ENCODE measurements at regions not wholly inside any gene's neighbourhood (a gene's known extent, or its start where the extent isn't known, plus 50 kb on each side); places are given as distances from the start of the nearest gene placed in this dataset.

DNA sequence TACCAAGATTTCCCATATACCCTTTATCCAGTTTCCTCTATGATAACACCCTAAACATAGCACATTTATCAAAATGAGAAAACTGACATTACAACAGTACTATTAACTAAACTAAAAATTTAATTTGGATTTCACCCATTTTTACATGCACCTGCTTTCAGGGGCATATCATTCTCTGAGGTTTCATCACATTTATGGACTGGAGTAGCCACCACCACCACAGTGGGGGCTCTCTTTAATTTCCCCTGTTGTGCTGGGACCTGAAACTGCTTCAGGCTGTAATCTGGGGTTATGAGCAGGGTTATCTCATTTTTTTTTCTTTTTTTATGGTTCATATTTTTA lies 637.9 kb upstream of the DPP6 start:
- no peak overlapping the region for H3K27ac Mint-ChIP-seq
- POLR2A ChIA-PET, result no interaction called here
- DNase-seq (no peak), ATAC-seq (no peak)
- peaks cover 26% of the 10 kb centered on the region for H3K9me3 Mint-ChIP-seq (ENCODE audit: low read depth)
- no peak overlapping the region for H3K4me3 Mint-ChIP-seq
- intact Hi-C loops (cut with DNase I, micrococcal nuclease), result no loop called here
- no peaks in the 10 kb centered on the region for H3K4me1 Mint-ChIP-seq
- CTCF ChIA-PET, result no interaction called here
- H3K27me3 Mint-ChIP-seq, result no peaks in the 10 kb centered on the region
- H3K36me3 Mint-ChIP-seq (ENCODE audit: low read depth), result no peaks in the 10 kb centered on the region

- intact Hi-C loops (cut with DNase I, micrococcal nuclease), result no loop called here
- CTCF ChIA-PET, result interaction anchor here (0.7 kb wide), 1 partner anchor 1089 kb away, joined by 3 read pairs; no protein-coding TSS in a partner anchor
- no peaks in the 10 kb centered on the region for H3K4me1 Mint-ChIP-seq
- no peaks in the 10 kb centered on the region for H3K36me3 Mint-ChIP-seq (ENCODE audit: low read depth)
- peaks cover 26% of the 10 kb centered on the region for H3K9me3 Mint-ChIP-seq (ENCODE audit: low read depth)
- ATAC-seq (no peak), DNase-seq (no peak)
- H3K27me3 Mint-ChIP-seq, result no peaks in the 10 kb centered on the region
- H3K4me3 Mint-ChIP-seq, result no peak overlapping the region
- no peak overlapping the region for H3K27ac Mint-ChIP-seq
- POLR2A ChIA-PET, result no interaction called here
These were observed 636.6 kb upstream of the DPP6 start for GRCh38 chr7:153415632-153416031.

DNA sequence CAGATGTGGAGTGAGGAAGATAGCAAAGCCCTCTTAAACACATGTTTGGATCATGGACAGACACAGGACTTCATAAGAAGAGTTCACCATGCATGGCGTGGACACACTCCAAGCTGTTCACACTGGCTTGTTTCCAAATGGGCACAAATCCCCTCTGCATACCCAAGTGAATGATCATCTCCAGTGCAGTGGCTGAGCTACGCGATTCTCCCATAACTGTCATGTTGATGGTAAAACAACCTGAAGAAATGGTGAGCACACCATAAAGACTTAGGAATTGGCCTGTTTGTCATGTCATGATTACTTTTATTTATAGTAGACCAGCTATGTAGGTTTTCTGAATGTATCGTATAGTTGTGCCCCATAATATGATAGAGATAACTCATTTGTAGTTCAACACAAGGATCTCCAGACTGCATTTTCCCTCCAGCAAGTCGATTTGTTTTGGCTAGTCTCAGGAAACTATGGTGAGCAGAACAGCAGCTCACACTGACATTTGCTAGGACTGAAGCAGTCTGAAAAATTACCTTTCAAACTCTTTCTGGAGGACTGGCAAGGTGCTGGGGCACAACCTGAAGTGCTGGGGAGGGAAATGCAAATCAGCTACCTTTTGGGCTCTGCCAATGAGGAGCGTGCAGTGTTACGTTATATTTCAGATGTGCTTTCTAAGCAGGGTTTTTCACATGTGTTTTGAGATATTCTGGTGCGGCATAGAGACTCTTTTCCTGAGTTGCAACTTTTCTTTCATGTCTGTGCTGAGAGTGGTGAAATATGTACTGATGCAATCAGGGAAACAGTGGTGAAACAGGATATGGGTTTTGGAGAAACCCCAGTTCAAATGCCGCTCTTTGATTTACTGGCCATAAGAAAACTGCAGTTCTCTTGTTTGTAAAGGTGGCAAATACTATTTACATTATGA lies 629.6 kb upstream of the DPP6 start:
- CTCF ChIA-PET, result no interaction called here
- DNase-seq, result no peak
- no peaks in the 10 kb centered on the region for H3K36me3 Mint-ChIP-seq (ENCODE audit: low read depth)
- H3K27me3 Mint-ChIP-seq, result no peaks in the 10 kb centered on the region
- no peak for ATAC-seq
- no peak overlapping the region for H3K27ac Mint-ChIP-seq
- H3K4me1 Mint-ChIP-seq, result no peaks in the 10 kb centered on the region
- intact Hi-C loops (cut with DNase I, micrococcal nuclease), result no loop called here
- POLR2A ChIA-PET, result no interaction called here
- no peak overlapping the region for H3K4me3 Mint-ChIP-seq
- peaks cover 3% of the 10 kb centered on the region for H3K9me3 Mint-ChIP-seq (ENCODE audit: low read depth)

DNA sequence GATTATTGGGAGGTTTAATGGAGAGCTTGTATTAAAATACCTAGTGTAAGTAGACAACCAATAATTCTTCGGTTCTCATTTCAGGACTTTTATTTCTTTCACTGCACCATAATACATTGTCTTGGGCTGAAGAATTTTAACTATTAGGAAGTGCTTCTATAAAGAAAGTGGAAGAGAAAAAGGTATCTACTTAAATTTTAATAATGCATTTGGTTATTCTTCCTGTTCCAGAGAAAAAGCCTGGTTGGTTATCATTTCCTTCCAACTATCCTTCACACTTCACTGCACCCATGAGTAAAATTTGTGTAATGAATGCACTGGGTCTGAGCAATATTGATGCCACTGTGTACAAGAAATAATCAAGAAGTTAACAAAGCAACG lies 629.0 kb upstream of the DPP6 start:
- no peak overlapping the region for H3K27ac Mint-ChIP-seq
- no peaks in the 10 kb centered on the region for H3K36me3 Mint-ChIP-seq (ENCODE audit: low read depth)
- intact Hi-C loops (cut with DNase I, micrococcal nuclease), result no loop called here
- ChIA-PET POLR2A (no interaction called here), CTCF (no interaction called here)
- H3K27me3 Mint-ChIP-seq, result no peaks in the 10 kb centered on the region
- H3K4me1 Mint-ChIP-seq, result no peaks in the 10 kb centered on the region
- H3K4me3 Mint-ChIP-seq, result no peak overlapping the region
- ATAC-seq (no peak), DNase-seq (no peak)
- peaks cover 3% of the 10 kb centered on the region for H3K9me3 Mint-ChIP-seq (ENCODE audit: low read depth)

- no peak overlapping the region for H3K4me3 Mint-ChIP-seq
- H3K27me3 Mint-ChIP-seq, result no peaks in the 10 kb centered on the region
- ATAC-seq, result no peak
- no peaks in the 10 kb centered on the region for H3K36me3 Mint-ChIP-seq (ENCODE audit: low read depth)
- no peaks in the 10 kb centered on the region for H3K4me1 Mint-ChIP-seq
- CTCF ChIA-PET, result no interaction called here
- DNase-seq, result no peak
- H3K9me3 Mint-ChIP-seq (ENCODE audit: low read depth), result peaks cover 15% of the 10 kb centered on the region
- intact Hi-C loops (cut with DNase I, micrococcal nuclease), result no loop called here
- H3K27ac Mint-ChIP-seq, result no peak overlapping the region
- POLR2A ChIA-PET, result no interaction called here
These were observed 621.3 kb upstream of the DPP6 start for GRCh38 chr7:153430931-153431330.

- intact Hi-C loops (cut with DNase I, micrococcal nuclease), result no loop called here
- peaks cover 16% of the 10 kb centered on the region for H3K9me3 Mint-ChIP-seq (ENCODE audit: low read depth)
- no peaks in the 10 kb centered on the region for H3K36me3 Mint-ChIP-seq (ENCODE audit: low read depth)
- no peak overlapping the region for H3K4me3 Mint-ChIP-seq
- no peaks in the 10 kb centered on the region for H3K27me3 Mint-ChIP-seq
- H3K4me1 Mint-ChIP-seq, result no peaks in the 10 kb centered on the region
- ATAC-seq, result no peak
- ChIA-PET POLR2A (no interaction called here), CTCF (no interaction called here)
- no peak for DNase-seq
- no peak overlapping the region for H3K27ac Mint-ChIP-seq
These were observed 620.1 kb upstream of the DPP6 start for GRCh38 chr7:153432063-153432462.

DNA sequence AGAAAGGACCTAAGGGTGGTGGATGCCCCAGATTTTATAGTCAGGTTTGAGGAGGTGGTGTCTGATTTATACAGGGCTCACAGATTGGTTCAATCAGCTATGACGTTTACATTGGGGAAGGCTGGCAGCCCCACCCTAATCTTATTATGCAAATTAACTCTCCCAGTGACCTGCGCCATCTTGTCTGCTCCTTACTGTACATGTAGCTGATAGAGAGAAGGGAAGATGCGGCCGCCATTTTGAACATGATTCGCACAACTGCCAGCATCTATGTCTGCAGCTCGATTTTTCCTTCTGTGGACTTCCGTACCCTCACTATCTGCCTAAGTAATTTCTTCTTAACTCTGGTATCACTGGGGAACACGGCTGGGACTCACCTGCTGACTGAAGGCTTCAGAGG lies 619.0 kb upstream of the DPP6 start:
- POLR2A ChIA-PET, result no interaction called here
- DNase-seq, result no peak
- CTCF ChIA-PET, result no interaction called here
- H3K27me3 Mint-ChIP-seq, result no peaks in the 10 kb centered on the region
- ATAC-seq, result no peak
- H3K4me3 Mint-ChIP-seq, result no peak overlapping the region
- intact Hi-C loops (cut with DNase I, micrococcal nuclease), result no loop called here
- H3K9me3 Mint-ChIP-seq (ENCODE audit: low read depth), result peaks cover 18% of the 10 kb centered on the region
- no peak overlapping the region for H3K27ac Mint-ChIP-seq
- no peaks in the 10 kb centered on the region for H3K36me3 Mint-ChIP-seq (ENCODE audit: low read depth)
- H3K4me1 Mint-ChIP-seq, result no peaks in the 10 kb centered on the region

- ChIA-PET POLR2A (no interaction called here), CTCF (no interaction called here)
- ATAC-seq, result no peak
- Mint-ChIP-seq H3K36me3 (ENCODE audit: low read depth) (no peaks in the 10 kb centered on the region), H3K4me1 (no peaks in the 10 kb centered on the region), H3K9me3 (ENCODE audit: low read depth) (peaks cover 5% of the 10 kb centered on the region), H3K4me3 (no peak overlapping the region), H3K27me3 (no peaks in the 10 kb centered on the region), H3K27ac (no peak overlapping the region)
- intact Hi-C loops (cut with DNase I, micrococcal nuclease), result no loop called here
- no peak for DNase-seq
These were observed 611.5 kb upstream of the DPP6 start for GRCh38 chr7:153440715-153441114.

DNA sequence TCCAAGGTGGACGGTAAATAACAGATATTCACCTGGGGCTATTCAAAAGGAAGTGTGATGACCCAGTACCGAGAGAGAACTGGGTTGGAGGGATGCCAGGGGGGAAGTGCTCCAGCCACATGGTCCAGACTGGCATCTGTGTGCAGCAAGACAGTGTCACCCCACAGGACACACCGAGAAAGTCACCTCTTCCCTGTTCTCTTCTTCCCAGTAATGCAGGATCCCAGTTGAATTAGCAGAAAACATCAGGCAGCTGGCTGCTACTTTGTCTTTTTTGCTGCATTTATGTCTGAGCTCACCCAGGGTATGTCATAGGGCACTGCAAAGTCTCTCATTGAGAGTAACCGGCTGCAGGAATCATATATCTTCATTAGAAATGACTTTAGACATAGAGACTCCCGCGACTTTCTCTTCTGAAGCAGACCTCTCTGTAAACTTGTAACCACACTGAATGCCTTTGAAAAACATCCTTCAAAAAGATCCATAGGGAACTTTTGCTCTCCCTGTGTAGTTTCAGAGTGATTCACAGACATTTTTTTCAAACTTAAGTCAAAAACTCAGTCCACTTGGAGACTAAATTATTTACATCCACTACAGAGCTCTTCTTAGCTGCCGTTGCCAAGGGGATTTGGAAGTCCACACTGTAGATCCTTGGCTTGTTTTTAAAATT lies 609.0 kb upstream of the DPP6 start:
- CTCF ChIA-PET, result interaction anchor here (0.7 kb wide), 1 partner anchor 481 kb away, joined by 3 read pairs; no protein-coding TSS in a partner anchor
- ATAC-seq, result no peak
- no peak for DNase-seq
- H3K4me1 Mint-ChIP-seq, result no peaks in the 10 kb centered on the region
- intact Hi-C loops (cut with DNase I, micrococcal nuclease), result no loop called here
- no peaks in the 10 kb centered on the region for H3K9me3 Mint-ChIP-seq (ENCODE audit: low read depth)
- POLR2A ChIA-PET, result no interaction called here
- H3K36me3 Mint-ChIP-seq (ENCODE audit: low read depth), result no peaks in the 10 kb centered on the region
- H3K27me3 Mint-ChIP-seq, result no peaks in the 10 kb centered on the region
- no peak overlapping the region for H3K27ac Mint-ChIP-seq
- no peak overlapping the region for H3K4me3 Mint-ChIP-seq

DNA sequence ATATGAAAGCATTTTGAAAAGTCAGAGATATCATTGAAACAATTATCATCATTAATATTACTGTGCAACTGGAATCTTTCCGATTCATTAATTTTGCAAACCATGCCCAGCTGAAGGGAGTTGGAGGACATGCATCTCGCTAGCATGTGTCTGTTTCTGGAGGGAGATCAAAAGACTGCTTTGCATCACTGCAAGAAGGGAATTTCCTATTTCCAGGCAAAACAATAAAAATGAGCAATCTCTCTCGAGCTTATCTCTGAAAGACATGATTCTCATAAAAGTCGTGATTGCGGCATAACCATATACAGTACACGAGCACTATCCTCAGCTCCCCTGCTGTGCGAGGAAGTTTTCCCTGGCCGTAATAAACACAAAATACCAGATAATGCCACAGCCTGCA lies 607.6 kb upstream of the DPP6 start:
- no peak for DNase-seq
- CTCF ChIA-PET, result no interaction called here
- no peak for ATAC-seq
- no peaks in the 10 kb centered on the region for H3K9me3 Mint-ChIP-seq (ENCODE audit: low read depth)
- POLR2A ChIA-PET, result no interaction called here
- no peak overlapping the region for H3K4me3 Mint-ChIP-seq
- intact Hi-C loops (cut with DNase I, micrococcal nuclease), result no loop called here
- H3K27ac Mint-ChIP-seq, result no peak overlapping the region
- no peaks in the 10 kb centered on the region for H3K4me1 Mint-ChIP-seq
- no peaks in the 10 kb centered on the region for H3K36me3 Mint-ChIP-seq (ENCODE audit: low read depth)
- no peaks in the 10 kb centered on the region for H3K27me3 Mint-ChIP-seq

DNA sequence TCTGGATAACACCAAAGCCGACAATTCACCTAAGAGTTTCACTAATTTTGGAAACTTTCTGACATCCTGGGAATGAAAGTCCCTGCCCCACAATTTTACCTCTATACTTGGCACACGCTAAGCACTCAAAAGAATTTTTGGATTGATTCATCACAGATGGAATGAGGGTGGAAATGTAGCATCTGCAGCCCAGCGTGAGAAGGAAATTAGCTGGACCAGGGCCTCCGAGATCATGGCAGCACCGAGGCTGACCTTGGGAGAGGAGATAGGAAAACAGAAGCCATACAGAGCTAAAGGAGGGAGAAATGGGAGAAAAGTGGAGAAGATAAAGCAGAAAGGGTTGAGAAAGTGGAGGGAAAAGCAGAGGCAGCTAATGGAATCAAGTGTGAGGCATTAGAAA lies 606.6 kb upstream of the DPP6 start:
- no peaks in the 10 kb centered on the region for H3K4me1 Mint-ChIP-seq
- H3K9me3 Mint-ChIP-seq (ENCODE audit: low read depth), result no peaks in the 10 kb centered on the region
- intact Hi-C loops (cut with DNase I, micrococcal nuclease), result no loop called here
- no peaks in the 10 kb centered on the region for H3K27me3 Mint-ChIP-seq
- H3K4me3 Mint-ChIP-seq, result no peak overlapping the region
- POLR2A ChIA-PET, result no interaction called here
- DNase-seq, result no peak
- no peaks in the 10 kb centered on the region for H3K36me3 Mint-ChIP-seq (ENCODE audit: low read depth)
- CTCF ChIA-PET, result no interaction called here
- no peak for ATAC-seq
- no peak overlapping the region for H3K27ac Mint-ChIP-seq

- Mint-ChIP-seq H3K36me3 (ENCODE audit: low read depth) (no peaks in the 10 kb centered on the region), H3K4me1 (no peaks in the 10 kb centered on the region), H3K27ac (no peak overlapping the region), H3K9me3 (ENCODE audit: low read depth) (no peaks in the 10 kb centered on the region), H3K27me3 (no peaks in the 10 kb centered on the region), H3K4me3 (no peak overlapping the region)
- POLR2A ChIA-PET, result no interaction called here
- no peak for ATAC-seq
- intact Hi-C loops (cut with DNase I, micrococcal nuclease), result no loop called here
- CTCF ChIA-PET, result interaction anchor here (0.6 kb wide), 1 partner anchor 70 kb away, joined by 3 read pairs; no protein-coding TSS in a partner anchor
- DNase-seq, result no peak
These were observed 605.7 kb upstream of the DPP6 start for GRCh38 chr7:153446490-153446889.

Measured in activated CD4-positive, alpha-beta T cell treated with anti-CD3 and anti-CD28 coated beads for 36 hours (primary cell).